ENCODE measurements at regions not wholly inside any gene's neighbourhood (a gene's known extent, or its start where the extent isn't known, plus 50 kb on each side); places are given as distances from the start of the nearest gene placed in this dataset.

- no peak overlapping the region for H2AFZ ChIP-seq (ENCODE audit: low read depth, low read length)
- ATAC-seq (ENCODE audit: insufficient read depth, low read depth) (no peak), DNase-seq (no peak)
- no peaks in the 10 kb centered on the region for H3K9me3 ChIP-seq (ENCODE audit: insufficient read depth, low read length, severe bottlenecking)
- TF ChIP-seq EZH2 (IDR thresholded peaks at IDR 0.05; ENCODE audit: borderline replicate concordance, low read depth, low read length, severe bottlenecking) = no peak
- TF ChIP-seq, protein P1, sequence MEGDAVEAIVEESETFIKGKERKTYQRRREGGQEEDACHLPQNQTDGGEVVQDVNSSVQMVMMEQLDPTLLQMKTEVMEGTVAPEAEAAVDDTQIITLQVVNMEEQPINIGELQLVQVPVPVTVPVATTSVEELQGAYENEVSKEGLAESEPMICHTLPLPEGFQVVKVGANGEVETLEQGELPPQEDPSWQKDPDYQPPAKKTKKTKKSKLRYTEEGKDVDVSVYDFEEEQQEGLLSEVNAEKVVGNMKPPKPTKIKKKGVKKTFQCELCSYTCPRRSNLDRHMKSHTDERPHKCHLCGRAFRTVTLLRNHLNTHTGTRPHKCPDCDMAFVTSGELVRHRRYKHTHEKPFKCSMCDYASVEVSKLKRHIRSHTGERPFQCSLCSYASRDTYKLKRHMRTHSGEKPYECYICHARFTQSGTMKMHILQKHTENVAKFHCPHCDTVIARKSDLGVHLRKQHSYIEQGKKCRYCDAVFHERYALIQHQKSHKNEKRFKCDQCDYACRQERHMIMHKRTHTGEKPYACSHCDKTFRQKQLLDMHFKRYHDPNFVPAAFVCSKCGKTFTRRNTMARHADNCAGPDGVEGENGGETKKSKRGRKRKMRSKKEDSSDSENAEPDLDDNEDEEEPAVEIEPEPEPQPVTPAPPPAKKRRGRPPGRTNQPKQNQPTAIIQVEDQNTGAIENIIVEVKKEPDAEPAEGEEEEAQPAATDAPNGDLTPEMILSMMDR (IDR thresholded peaks at IDR 0.05; ENCODE audit: borderline replicate concordance, extremely low read depth, low read length, poor library complexity, severe bottlenecking) = no peak
- H3K4me2 ChIP-seq (ENCODE audit: insufficient read depth, low read length) = no peak overlapping the region
- no peaks in the 10 kb centered on the region for H3K4me1 ChIP-seq (ENCODE audit: insufficient read depth, low read length)
- no peaks in the 10 kb centered on the region for H3K27me3 ChIP-seq (ENCODE audit: insufficient read depth, low read length, poor library complexity)
- H3K79me2 ChIP-seq (ENCODE audit: insufficient read depth, low read length) = no peaks in the 10 kb centered on the region
- H3K27ac ChIP-seq (ENCODE audit: low read length) = no peak overlapping the region
- no peaks in the 10 kb centered on the region for H4K20me1 ChIP-seq (ENCODE audit: insufficient read depth, low read length)
- H3K4me3 ChIP-seq (ENCODE audit: low read depth in 1 of 2, low read length in 2 of 2) = no peak overlapping the region
- H3K9ac ChIP-seq (ENCODE audit: low read depth, low read length) = no peak overlapping the region
- no peaks in the 10 kb centered on the region for H3K36me3 ChIP-seq (ENCODE audit: insufficient read depth, low read length)
Measured at GRCh38 chr1:195462152-195462551, 1146.1 kb downstream of the KCNT2 start.

- ATAC-seq (ENCODE audit: insufficient read depth, low read depth) (no peak), DNase-seq (no peak)
- Histone ChIP-seq H3K79me2 (ENCODE audit: insufficient read depth, low read length) (no peaks in the 10 kb centered on the region), H3K9me3 (ENCODE audit: insufficient read depth, low read length, severe bottlenecking) (no peaks in the 10 kb centered on the region), H3K4me3 (ENCODE audit: low read depth in 1 of 2, low read length in 2 of 2) (no peak overlapping the region), H3K27me3 (ENCODE audit: insufficient read depth, low read length, poor library complexity) (no peaks in the 10 kb centered on the region), H3K4me1 (ENCODE audit: insufficient read depth, low read length) (no peaks in the 10 kb centered on the region), H3K36me3 (ENCODE audit: insufficient read depth, low read length) (no peaks in the 10 kb centered on the region), H4K20me1 (ENCODE audit: insufficient read depth, low read length) (no peaks in the 10 kb centered on the region), H3K27ac (ENCODE audit: low read length) (no peak overlapping the region), H3K9ac (ENCODE audit: low read depth, low read length) (no peak overlapping the region), H3K4me2 (ENCODE audit: insufficient read depth, low read length) (no peak overlapping the region), H2AFZ (ENCODE audit: low read depth, low read length) (no peak overlapping the region)
- TF ChIP-seq EZH2 (IDR thresholded peaks at IDR 0.05; ENCODE audit: borderline replicate concordance, low read depth, low read length, severe bottlenecking) = no peak
- TF ChIP-seq, protein P1 (IDR thresholded peaks at IDR 0.05; ENCODE audit: borderline replicate concordance, extremely low read depth, low read length, poor library complexity, severe bottlenecking) = no peak
Measured at GRCh38 chr1:195458365-195458764, 1149.9 kb downstream of the KCNT2 start.

DNA sequence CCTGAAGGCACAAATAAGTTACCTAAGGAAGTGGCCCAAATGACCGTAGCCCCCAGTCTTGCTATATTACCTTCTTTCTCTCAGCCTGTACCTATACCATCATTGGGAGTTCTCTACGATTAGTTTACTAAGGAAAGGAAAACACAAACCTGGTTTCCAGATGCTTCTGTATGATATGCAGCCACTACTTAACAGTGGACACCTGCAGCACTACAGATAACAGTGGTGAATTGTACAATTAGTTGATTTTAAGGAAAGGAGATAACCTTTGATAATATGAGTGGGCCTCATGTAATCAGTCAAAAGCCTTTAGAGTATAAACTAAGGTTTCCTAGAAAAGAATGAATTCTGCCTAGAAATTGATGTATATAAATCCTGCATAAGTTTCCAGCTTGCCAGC is 1157.4 kb downstream of the KCNT2 start:
- H2AFZ ChIP-seq (ENCODE audit: low read depth, low read length) = no peak overlapping the region
- no peaks in the 10 kb centered on the region for H3K4me1 ChIP-seq (ENCODE audit: insufficient read depth, low read length)
- no peaks in the 10 kb centered on the region for H3K79me2 ChIP-seq (ENCODE audit: insufficient read depth, low read length)
- ATAC-seq (ENCODE audit: insufficient read depth, low read depth) = no peak
- no peak overlapping the region for H3K9ac ChIP-seq (ENCODE audit: low read depth, low read length)
- no peaks in the 10 kb centered on the region for H3K27me3 ChIP-seq (ENCODE audit: insufficient read depth, low read length, poor library complexity)
- no peak overlapping the region for H3K27ac ChIP-seq (ENCODE audit: low read length)
- no peak for TF ChIP-seq EZH2 (IDR thresholded peaks at IDR 0.05; ENCODE audit: borderline replicate concordance, low read depth, low read length, severe bottlenecking)
- TF ChIP-seq, protein P1 (IDR thresholded peaks at IDR 0.05; ENCODE audit: borderline replicate concordance, extremely low read depth, low read length, poor library complexity, severe bottlenecking) = no peak
- H3K4me2 ChIP-seq (ENCODE audit: insufficient read depth, low read length) = no peak overlapping the region
- no peaks in the 10 kb centered on the region for H4K20me1 ChIP-seq (ENCODE audit: insufficient read depth, low read length)
- no peaks in the 10 kb centered on the region for H3K9me3 ChIP-seq (ENCODE audit: insufficient read depth, low read length, severe bottlenecking)
- no peak for DNase-seq
- H3K4me3 ChIP-seq (ENCODE audit: low read depth in 1 of 2, low read length in 2 of 2) = no peak overlapping the region
- H3K36me3 ChIP-seq (ENCODE audit: insufficient read depth, low read length) = no peaks in the 10 kb centered on the region

- Histone ChIP-seq H3K4me3 (ENCODE audit: low read depth in 1 of 2, low read length in 2 of 2) (no peak overlapping the region), H3K27me3 (ENCODE audit: insufficient read depth, low read length, poor library complexity) (no peaks in the 10 kb centered on the region), H3K9me3 (ENCODE audit: insufficient read depth, low read length, severe bottlenecking) (no peaks in the 10 kb centered on the region), H3K27ac (ENCODE audit: low read length) (no peak overlapping the region), H3K9ac (ENCODE audit: low read depth, low read length) (no peak overlapping the region), H4K20me1 (ENCODE audit: insufficient read depth, low read length) (no peaks in the 10 kb centered on the region), H3K4me2 (ENCODE audit: insufficient read depth, low read length) (no peak overlapping the region), H2AFZ (ENCODE audit: low read depth, low read length) (no peak overlapping the region), H3K36me3 (ENCODE audit: insufficient read depth, low read length) (no peaks in the 10 kb centered on the region), H3K79me2 (ENCODE audit: insufficient read depth, low read length) (no peaks in the 10 kb centered on the region), H3K4me1 (ENCODE audit: insufficient read depth, low read length) (no peaks in the 10 kb centered on the region)
- ATAC-seq (ENCODE audit: insufficient read depth, low read depth) (no peak), DNase-seq (no peak)
- TF ChIP-seq, protein P1 (IDR thresholded peaks at IDR 0.05; ENCODE audit: borderline replicate concordance, extremely low read depth, low read length, poor library complexity, severe bottlenecking) = no peak
- no peak for TF ChIP-seq EZH2 (IDR thresholded peaks at IDR 0.05; ENCODE audit: borderline replicate concordance, low read depth, low read length, severe bottlenecking)
Measured at GRCh38 chr1:195439661-195440060, 1168.6 kb downstream of the KCNT2 start.
